HG02981 (cell line): ENCODE measurements at regions not wholly inside any gene's neighbourhood (a gene's known extent, or its start where the extent isn't known, plus 50 kb on each side); places are given as distances from the start of the nearest gene placed in this dataset.
A peak's percentile ranks its signal among the peaks of the same experiment; 100 is the strongest.
"Not testable (repeated sequence)": the region's sequence is repeated elsewhere in the genome, so short reads cannot be mapped to it uniquely, and the experiment has no call there.

Experiments used
- ATAC-seq: cut with Tn5 transposase; IDR thresholded peaks from one replicate; pipeline ENCODE4 v1.9.1; 2021; ENCODE audit warnings: mild to moderate bottlenecking, moderate library complexity; ENCODE audit not compliant: unreplicated experiment

DNA sequence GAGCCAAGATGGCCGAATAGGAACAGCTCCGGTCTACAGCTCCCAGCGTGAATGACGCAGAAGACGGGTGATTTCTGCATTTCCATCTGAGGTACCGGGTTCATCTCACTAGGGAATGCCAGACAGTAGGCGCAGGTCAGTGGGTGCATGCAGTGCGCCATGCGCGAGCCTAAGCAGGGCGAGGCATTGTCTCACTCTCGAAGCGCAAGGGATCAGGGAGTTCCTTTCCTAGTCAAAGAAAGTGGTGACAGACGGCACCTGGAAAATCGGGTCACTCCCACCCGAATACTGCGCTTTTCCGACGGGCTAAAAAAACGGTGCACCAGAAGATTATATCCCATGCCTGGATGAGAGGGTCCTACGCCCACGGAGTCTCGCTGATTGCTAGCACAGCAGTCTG is 600.1 kb downstream of the PRR16 start:
- not testable (repeated sequence) for ATAC-seq

DNA sequence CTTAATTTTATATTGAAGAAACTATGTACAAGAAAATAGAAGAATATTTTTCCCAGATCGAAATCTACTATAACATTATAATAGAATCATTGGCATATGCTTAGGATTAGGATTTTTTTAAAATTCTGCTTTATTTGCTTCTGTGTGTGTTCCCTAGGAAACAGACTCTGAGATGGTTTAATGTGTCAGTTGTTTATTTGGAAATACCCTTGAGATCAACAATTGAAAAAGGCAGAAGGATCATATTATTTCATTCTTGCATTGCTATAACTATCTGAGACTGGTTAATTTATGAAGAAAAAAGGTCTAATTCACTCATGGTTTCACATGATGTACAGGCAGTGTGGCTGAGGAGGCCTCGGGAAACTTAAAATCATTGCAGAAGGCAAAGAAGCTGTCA is 622.6 kb downstream of the PRR16 start:
- ATAC-seq, result no peak

DNA sequence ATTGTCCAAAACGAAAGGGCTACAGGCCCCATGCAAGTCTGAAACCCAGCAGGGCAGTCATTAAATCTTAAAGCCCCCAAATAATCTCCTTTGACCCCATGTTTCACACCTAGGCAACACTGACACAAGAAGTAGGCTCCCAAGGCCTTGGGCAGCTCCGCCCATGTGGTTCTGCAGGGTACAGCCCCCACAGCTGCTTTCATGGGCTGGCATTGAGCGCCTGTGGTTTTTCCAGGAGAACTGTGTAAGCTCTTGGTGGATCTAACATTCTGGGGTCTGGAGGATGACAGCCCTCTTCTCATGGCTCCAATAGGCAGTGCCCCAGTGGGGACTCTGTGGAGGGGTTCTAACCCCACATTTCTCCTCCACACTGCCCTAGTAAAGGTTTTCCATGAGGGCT is 623.5 kb downstream of the PRR16 start:
- ATAC-seq, result no peak

DNA sequence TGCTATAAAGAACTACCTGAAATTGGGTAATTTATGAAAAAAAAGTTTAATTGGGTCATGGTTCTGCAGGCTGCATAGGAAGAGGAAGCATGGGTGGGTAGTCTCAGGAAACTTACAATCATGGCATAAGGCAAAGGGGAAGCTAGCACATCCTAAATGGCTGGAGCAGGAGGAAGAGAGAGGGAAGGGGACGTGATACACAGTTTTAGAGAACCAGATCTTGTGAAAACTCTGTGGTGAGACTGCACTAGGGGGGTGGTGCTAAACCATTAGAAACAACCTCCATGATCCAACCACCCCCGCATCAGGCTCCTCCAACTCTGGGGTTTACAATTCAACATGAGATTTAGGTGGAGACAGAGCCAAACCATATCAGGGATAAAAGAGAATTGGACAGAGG is 624.2 kb downstream of the PRR16 start:
- no peak for ATAC-seq

DNA sequence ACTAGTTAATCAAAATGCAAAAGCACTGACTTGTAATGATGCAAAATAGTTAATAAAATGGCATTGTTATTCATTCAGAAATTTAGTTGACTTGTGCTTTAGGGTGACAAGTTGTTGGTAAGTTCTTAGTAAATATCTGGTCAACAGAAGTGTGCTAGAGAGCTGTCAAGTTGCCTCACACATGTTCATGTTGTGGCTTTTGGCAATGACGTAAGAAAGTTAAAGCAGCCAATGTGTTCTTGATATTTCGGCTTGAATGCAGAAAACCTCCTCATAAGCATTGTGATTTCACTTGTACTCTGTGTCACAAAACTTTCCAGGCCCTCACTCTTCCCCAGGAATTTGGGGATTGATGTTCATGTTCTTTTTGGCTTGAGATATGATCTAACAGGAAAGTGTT is 626.7 kb downstream of the PRR16 start:
- no peak for ATAC-seq

DNA sequence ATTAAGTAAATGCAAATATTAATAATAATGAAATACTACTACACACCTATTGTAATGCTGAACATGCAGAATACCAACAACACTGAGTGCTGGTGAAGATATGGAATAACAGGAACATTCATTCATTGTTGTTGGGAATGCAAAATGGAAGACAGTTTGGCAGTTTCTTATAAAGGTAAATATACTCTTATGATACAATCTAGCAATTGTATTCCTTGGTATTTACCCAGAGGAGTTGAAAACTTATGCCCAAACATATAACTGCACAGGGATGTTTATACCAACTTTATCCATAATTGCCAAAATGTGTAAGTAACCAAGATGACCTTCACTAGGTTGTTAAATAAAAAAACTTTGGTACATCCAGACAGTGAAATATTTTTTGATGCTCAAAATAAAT is 636.8 kb downstream of the PRR16 start:
- ATAC-seq, result no peak

DNA sequence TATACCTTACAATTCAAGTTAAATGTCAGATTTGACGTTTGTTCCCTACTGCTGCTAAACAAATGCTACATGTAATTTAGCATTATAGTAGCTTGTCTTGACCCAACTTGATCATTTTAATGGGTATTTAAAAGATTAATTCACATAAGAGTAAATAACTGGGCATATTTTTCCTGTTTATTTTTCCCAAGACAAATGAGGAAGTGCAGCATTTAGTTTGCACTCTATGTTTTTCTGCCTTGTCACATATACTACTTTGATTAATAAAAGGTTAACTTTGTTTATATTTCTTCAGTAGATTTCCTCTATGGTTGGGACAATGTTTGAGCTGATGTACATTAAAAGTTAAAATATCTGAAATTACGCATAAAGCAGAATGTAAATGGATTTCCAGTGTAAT is 641.8 kb downstream of the PRR16 start:
- ATAC-seq, result no peak

DNA sequence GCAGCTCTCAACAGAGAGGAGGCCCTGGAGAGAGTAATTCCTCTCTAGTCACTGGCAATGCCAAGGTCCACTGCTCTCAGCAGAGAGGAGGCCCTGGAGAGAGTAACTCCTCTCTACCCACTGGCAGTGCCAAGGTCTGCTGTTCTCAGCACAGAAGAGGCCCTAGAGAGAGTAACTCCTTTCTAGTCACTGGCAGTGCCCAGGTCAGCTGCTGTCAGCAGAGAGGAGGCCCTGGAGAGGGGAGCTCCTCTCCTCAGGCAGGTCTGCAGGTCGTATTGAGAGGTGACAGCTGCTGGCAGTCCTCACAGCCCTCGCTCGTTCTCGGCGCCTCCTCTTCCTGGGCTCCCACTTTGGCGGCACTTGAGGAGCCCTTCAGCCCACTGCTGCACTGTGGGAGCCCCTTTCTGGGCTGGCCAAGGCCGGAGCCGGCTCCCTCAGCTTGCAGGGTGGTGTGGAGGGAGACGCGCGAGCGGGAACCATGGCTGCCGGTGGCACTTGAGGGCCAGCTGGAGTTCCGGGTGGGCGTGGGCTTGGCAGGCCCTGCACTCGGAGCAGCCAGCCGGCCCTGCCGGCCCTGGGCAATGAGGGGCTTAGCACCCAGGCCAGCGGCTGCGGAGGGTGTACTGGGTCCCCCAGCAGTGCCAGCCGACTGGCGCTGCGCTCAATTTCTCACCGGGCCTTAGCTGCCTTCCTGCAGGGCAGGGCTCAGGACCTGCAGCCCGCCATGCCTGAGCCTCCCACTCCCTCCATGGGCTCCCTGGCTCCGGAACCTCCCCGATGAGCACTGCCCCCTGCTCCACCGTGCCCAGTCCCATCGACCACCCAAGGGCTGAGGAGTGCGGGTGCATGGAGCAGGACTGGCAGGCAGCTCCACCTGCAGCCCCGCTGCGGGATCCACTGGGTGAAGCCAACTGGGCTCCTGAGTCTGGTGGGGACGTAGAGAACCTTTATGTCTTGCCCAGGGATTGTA is 642.9 kb downstream of the PRR16 start:
- ATAC-seq, result not testable (repeated sequence)

DNA sequence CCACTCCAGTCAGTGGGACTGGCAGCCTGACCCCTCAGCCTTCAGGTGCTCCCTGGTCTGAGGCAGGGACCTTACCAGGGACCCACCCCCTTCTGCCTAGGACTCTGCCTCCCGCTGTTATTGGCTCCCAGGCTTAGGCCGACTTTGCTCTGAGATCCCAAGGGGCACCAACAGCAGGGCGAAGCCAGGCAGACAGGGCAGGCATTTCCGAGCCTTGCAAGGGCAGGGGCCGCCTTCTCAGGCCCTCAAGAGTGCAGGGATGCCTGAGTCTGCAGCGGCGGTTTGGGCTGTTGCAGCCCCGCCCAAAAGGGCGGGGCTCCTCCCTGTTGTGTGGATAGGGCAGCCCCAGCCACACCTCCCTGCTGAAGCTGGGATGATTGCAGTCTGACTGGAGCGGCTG is 644.6 kb downstream of the PRR16 start:
- ATAC-seq, result no peak

DNA sequence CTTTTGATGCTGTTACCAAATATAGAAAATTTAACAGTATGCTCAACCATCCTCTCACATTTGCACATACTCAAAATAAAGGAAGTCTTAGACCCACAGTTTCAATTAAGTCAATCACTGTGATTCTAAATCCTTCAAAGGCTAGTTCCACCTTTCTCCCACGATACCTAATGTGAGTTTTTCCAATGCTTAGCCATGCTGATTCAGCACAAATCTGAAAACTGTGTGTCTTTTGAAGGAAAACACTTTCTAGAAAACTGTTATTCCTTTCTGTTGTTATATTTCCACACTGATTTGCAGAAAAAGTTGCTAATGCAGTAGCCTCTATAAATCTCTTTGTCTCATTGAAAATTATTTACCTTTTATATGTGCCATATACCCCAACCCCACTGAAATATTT is 645.7 kb downstream of the PRR16 start:
- ATAC-seq, result no peak

DNA sequence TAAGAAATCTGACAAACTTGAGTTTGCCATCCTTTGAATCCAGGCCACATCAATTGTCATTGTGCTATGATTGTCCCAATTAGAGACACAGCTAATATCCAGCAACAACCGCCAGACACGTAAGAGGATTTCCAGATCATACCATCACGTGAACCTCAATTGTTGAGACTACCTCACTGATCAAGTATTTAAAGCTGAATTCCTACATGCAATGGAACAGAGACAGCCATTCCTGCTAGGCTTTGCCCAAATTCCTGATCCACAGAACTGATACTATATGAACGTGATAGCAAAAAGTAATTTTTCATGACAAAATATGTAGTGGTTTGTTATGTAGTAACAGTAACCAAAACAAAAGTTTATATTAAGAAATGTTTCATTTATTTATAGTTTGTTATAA is 657.7 kb downstream of the PRR16 start:
- no peak for ATAC-seq

DNA sequence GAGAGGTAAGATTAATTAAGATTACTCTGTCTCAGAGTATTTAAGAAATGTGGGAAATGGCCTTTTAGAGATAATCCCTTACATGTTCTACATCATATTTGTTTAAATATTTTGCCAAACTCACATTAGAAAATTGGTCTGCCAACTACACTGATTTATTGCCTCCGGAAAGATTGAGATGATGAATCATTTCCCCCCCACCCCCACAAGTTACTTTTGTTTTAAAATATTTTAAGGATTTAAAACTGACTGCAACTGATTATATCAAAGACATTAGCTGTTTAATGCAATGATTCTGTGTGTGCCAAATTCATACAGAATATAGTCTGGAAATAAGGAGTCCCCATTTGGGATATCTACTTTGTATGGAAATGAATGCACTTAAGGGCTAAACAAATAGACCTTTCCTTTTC is 674.4 kb downstream of the PRR16 start:
- no peak for ATAC-seq

DNA sequence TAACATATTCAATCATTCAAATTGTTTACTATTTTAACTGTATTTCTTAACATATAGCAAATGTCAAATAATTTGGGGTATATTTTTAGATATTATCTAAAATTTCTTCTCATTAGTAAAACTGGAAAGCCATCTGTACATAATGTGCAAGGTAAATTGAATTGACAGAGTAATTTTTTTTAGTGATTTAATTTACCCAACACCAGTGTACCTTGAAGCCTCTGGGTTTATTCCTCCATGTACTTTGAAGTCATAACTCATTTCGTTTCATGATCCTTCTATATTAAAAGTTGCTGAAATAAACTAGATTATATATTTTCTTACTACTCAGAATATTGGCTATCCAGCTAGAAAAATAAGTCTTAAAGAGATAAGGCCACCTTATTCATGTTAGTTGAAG is 674.9 kb downstream of the PRR16 start:
- no peak for ATAC-seq

DNA sequence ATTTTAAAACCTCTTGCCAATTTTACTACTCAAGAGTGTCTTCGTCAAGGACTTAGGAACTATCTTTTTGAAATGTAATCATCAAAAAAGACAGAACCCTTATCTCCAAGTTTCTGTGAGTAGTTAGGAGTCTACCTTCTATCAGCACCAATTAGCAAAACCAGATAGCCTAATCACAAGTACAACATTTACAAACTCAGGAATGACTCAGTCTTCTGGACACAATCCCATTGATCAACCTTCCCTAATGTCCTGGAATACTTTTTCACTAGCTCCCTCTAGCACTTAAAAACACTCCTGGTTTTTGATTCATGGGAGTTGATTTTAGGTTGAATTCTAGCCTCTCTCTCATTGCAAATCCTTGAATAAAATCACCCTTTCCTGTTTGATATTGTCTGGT is 680.7 kb downstream of the PRR16 start:
- ATAC-seq, result no peak

DNA sequence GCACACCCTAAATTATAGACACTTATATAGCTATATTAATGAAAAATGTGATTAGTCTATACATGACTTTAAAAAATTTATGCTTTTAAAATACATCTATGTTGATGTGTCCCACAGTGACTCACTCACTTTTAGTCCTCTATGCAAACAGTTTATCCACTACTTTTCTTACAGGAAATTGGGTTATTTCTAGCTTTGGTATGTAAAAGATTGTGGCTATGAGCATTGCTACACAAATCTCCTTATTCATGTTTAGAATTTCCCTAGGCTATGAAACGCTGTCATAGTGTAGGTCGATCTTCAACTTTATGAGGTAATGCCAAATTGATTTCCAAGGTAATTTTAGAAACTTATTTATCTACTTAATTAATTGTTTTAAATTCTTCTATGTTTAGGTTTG is 687.4 kb downstream of the PRR16 start:
- ATAC-seq, result no peak

DNA sequence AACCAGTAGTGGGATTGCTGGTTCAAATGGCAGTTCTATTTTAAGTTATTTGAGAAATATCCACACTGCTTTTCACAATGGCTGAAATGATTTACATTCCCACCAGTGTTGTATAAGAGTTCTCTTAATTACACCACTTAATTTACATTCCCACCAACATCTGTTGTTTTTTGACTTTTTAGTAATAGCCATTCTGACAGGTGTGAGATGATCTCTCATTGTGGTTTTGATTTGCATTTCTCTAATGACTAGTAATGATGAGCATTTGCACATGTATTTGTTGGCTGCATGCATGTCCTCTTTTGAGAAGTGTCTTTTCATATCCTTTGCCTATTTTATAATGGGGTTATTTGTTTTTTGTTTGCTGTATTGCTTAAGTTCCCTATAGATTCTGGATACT is 688.3 kb downstream of the PRR16 start:
- peak; percentile 51 for ATAC-seq

DNA sequence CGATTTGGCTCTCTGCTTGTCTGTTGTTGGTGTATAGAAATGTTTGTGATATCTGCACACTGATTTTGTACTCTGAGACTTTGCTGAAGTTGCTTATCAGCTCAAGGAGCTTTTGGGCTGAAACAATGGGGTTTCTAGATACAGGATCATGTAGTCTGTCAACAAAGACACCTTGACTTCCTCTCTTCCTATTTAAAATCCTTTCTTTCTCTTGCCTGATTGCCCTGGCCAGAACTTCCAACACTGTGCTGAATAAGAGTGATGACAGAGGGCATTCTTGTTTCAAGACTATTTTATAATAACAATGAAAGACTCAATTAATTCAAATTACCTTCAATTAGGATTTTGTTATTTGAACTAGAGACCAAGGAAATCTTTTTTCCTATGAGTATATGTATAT is 692.5 kb downstream of the PRR16 start:
- ATAC-seq, result no peak

DNA sequence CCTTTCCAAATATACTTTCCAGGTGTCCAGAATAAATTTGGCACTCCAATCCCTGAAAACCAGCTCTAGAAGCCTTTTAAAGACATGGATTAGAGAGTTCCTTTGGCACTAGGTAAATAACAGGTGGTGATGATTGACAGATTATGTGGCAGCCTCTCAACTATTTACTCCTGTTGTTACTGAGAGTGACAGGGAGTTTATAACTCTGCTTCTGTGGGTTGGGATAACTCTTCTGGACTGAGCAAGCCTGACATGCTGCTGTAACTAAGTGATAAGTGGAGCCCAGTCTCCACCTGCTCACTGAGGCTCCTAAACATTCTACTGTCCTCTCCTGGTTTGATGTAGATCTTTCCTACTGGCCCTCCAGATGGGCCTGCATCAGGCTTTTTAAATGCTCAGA is 693.2 kb upstream of the FTMT start:
- ATAC-seq, result no peak

DNA sequence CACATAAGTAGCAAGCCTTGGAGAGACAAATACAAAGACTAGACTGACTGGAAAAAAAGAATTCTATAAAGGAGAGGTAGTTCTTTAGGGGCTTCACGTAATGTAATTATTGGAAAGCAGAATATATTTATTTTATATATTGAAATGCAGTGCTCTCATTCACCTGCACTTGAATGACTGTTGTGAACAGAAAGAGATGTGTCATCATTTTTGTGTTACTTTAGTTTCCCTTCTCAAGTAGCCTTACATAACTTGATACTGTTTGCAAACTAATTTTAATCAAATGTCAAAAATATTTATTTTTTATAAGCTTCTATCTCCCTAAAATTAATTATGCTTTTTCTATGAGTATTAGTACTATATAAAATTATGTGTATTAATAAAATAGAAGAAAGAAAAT is 691.1 kb upstream of the FTMT start:
- ATAC-seq, result no peak

DNA sequence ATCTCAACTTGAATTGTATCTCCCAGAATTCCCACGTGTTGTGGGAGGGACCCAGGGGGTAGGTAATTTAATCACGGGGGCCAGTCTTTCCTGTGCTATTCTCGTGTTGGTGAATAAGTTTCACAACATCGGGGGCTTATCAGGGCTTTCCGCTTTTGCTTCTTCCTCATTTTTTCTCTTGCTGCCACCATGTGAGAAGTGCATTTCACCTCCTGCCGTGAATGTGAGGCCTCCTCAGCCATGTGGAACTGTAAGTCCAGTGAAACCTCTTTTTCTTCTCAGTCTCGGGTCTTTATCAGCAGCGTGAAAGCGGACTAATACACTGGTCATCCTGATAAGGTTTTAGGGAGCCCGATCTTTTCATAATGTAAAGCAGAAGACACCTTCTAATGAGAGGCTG is 687.0 kb upstream of the FTMT start:
- no peak for ATAC-seq

DNA sequence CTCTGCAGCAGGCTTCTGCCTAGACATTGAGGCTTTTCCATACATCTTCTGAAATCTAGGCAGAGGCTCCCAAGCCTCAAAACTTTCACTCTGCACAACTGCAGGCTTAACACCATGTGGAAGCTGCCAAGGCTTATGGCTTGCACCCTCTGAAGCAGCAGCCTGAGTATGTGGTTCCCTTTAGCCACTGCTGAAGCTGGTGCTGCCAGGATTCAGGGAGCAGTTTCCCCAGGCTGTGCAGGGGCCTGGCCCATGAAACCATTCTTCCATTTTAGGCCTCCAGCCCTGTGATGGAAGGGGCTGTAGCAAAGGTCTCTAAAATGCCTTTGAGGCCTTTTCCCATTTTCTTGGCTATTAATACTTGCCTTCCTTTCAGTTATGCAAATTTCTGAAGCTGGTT is 680.3 kb upstream of the FTMT start:
- no peak for ATAC-seq

DNA sequence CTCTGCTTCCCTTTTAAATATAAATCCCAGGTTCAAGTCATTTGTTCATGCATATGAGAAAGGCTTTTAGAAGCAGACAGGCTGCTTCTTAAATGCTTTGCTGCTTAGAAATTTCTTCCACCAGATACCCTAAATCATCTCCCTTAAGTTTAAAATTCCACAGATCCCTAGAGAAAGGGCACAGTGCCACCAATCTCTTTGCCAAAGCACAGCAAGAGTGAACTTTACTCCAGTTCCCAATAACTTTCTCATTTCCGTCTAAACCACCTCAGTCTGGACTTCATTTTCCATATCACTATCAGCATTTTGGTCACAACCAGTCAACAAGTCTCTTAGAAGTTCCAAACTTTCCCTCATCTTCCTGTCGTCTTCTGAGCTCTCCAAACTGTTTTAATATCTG is 679.8 kb upstream of the FTMT start:
- no peak for ATAC-seq

DNA sequence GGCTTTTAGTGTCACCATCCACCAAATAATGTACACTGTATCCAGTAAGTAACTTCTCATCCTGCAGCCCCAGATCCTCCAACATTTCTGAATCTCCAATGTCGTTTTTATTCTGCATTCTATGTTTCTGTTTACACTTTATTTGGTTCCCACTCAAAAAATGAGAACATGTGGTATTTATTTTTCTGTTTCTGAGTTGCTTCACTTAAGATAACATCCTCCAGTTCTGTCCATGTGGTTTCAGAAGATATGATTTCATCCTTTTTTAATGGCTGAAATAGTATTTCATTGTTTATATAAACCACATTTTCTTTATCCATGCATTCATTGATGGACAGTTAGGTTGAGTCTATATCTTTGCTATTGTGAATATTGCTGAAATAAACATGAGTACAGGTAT is 677.3 kb upstream of the FTMT start:
- no peak for ATAC-seq
